Lung (tissue), 11 donors: ENCODE measurements at regions not wholly inside any gene's neighbourhood (a gene's known extent, or its start where the extent isn't known, plus 50 kb on each side); places are given as distances from the start of the nearest gene placed in this dataset.

Source experiments
- ATAC-seq: fragments of 200-7000 bp; cut with Tn5 transposase; one replicate; pipeline ENCODE4 v1.9.1; 2020; ENCODE audit warnings: moderate number of reproducible peaks; ENCODE audit not compliant: insufficient read depth, low FRiP score
- DNase-seq, 3 donors: peaks; one replicate each; pipeline ENCODE4 v3.0.0-alpha.2; 2013 to 2017
- H3K27ac ChIP-seq, 2 donors: one replicate each; pipeline ENCODE4 v1.5.1; 2013; ENCODE audit warnings: mild to moderate bottlenecking in 2 of 2, moderate library complexity in 2 of 2, control low read depth in 1 of 2, inconsistent platforms in 1 of 2, low read depth in 1 of 2, low read length in 1 of 2
- H3K27me3 ChIP-seq, 3 donors: one replicate each; pipeline ENCODE4 v1.5.1; 2013; ENCODE audit warnings: low read length in 2 of 3; ENCODE audit not compliant: control insufficient read depth in 3 of 3, insufficient read depth in 3 of 3
- H3K36me3 ChIP-seq, 4 donors: one replicate each; pipeline ENCODE4 v1.5.1; 2013; ENCODE audit warnings: low read length in 4 of 4, mild to moderate bottlenecking in 1 of 4, moderate library complexity in 1 of 4; ENCODE audit not compliant: control insufficient read depth in 4 of 4, insufficient read depth in 4 of 4
- H3K4me1 ChIP-seq, 5 donors: one replicate each; pipeline ENCODE4 v1.5.1; 2013; ENCODE audit warnings: low read length in 5 of 5, mild to moderate bottlenecking in 2 of 5, moderate library complexity in 1 of 5; ENCODE audit not compliant: control insufficient read depth in 5 of 5, insufficient read depth in 5 of 5
- H3K4me3 ChIP-seq: one replicate; pipeline ENCODE4 v1.5.1; 2013; ENCODE audit warnings: mild to moderate bottlenecking, control low read depth, moderate library complexity
- H3K9ac ChIP-seq, 2 donors: one replicate each; pipeline ENCODE4 v1.5.1; 2013; ENCODE audit warnings: low read length in 2 of 2, control low read depth in 1 of 2; ENCODE audit not compliant: insufficient read depth in 1 of 2
- H3K9me3 ChIP-seq, 4 donors: one replicate each; pipeline ENCODE4 v1.5.1; 2013; ENCODE audit warnings: low read length in 3 of 4, mild to moderate bottlenecking in 1 of 4, moderate library complexity in 1 of 4; ENCODE audit not compliant: control insufficient read depth in 4 of 4, insufficient read depth in 3 of 4
- CTCF ChIP-seq: IDR thresholded peaks from 2 replicates; pipeline ENCODE4 v1.5.1; 2012; ENCODE audit warnings: mild to moderate bottlenecking; ENCODE audit errors: control extremely low read depth, extremely low read depth
- WGBS, 2 donors: extraction: QIAGEN DNeasy Blood & Tissue Kit; methylation state at CpG; one replicate each; pipeline ENCODE4 v1.1.7; 2013; 5-methylcytosine and 5-hydroxymethylcytosine counted together
- donor health status: control.
- donor health status: control.
- donor health status: Bipolar disorder and iron deficiency.
- donor health status: healthy.
- donor health status: DM: yes; HTN: yes; CAD: no.

- DNase-seq, result no peak
- 87 to 90% methylated on average over 13 of the region's 13 CpGs for WGBS, 2 donors
- ATAC-seq, result no peak
- Histone ChIP-seq H3K27ac (no peak overlapping the region), H3K36me3 (no peaks in the 10 kb centered on the region), H3K4me1 (peaks cover 0 to 2% (median 0%) of the 10 kb centered on the region in 5 donors), H3K27me3 (peaks cover 0 to 2% (median 0%) of the 10 kb centered on the region in 3 donors), H3K9ac (no peak overlapping the region), H3K4me3 (no peak overlapping the region), H3K9me3 (peaks cover 0 to 6% (median 0%) of the 10 kb centered on the region in 4 donors)
- no peak for TF ChIP-seq CTCF
These were observed 406.0 kb downstream of the TSHZ3 start for GRCh38 chr19:30943101-30943843.

GRCh38 chr19:30942636-30943035, 406.6 kb downstream of the TSHZ3 start:
- TF ChIP-seq CTCF, result no peak
- Histone ChIP-seq H3K27ac (no peak overlapping the region), H3K36me3 (no peaks in the 10 kb centered on the region), H3K9ac (no peak overlapping the region), H3K27me3 (peaks cover 0 to 2% (median 0%) of the 10 kb centered on the region in 3 donors), H3K4me3 (no peak overlapping the region), H3K4me1 (peaks cover 0 to 2% (median 0%) of the 10 kb centered on the region in 5 donors), H3K9me3 (peaks cover 0 to 6% (median 0%) of the 10 kb centered on the region in 4 donors)
- DNase-seq, result no peak
- 41 to 48% methylated on average over 3 of the region's 3 CpGs for WGBS, 2 donors
- no peak for ATAC-seq

- TF ChIP-seq CTCF, result no peak
- WGBS, 2 donors, result 59 to 75% methylated on average over 3 of the region's 3 CpGs
- H3K36me3 ChIP-seq, result no peaks in the 10 kb centered on the region
These were observed 407.6 kb downstream of the TSHZ3 start for GRCh38 chr19:30941591-30941990.

GRCh38 chr19:30936276-30936675, 413.0 kb downstream of the TSHZ3 start:
- ATAC-seq (no peak), DNase-seq (no peak)
- H3K9ac ChIP-seq, result no peak overlapping the region
- no peak for TF ChIP-seq CTCF
- WGBS, 2 donors, result 80 to 88% methylated on average over 5 of the region's 5 CpGs
- no peak overlapping the region for H3K4me3 ChIP-seq
- H3K36me3 ChIP-seq, result no peaks in the 10 kb centered on the region
- no peaks in the 10 kb centered on the region for H3K27me3 ChIP-seq
- peaks cover 0 to under 1% (median 0%) of the 10 kb centered on the region in 4 donors for H3K9me3 ChIP-seq
- peaks cover 0 to 9% (median 0%) of the 10 kb centered on the region in 5 donors for H3K4me1 ChIP-seq
- no peak overlapping the region for H3K27ac ChIP-seq

More at GRCh38 chr19:30941591-30941990, 407.6 kb downstream of the TSHZ3 start:
- ATAC-seq, result no peak
- Histone ChIP-seq H3K9ac (no peak overlapping the region), H3K4me3 (no peak overlapping the region), H3K27me3 (peaks cover 0 to 2% (median 0%) of the 10 kb centered on the region in 3 donors), H3K27ac (no peak overlapping the region), H3K4me1 (peaks cover 0 to 2% (median 0%) of the 10 kb centered on the region in 5 donors), H3K9me3 (peaks cover 0 to 6% (median 0%) of the 10 kb centered on the region in 4 donors)
- DNase-seq, result no peak
